H1 (cell line): ENCODE measurements at regions not wholly inside any gene's neighbourhood (a gene's known extent, or its start where the extent isn't known, plus 50 kb on each side); places are given as distances from the start of the nearest gene placed in this dataset.

Experiments
- CTCF ChIA-PET: fragments of 300-600 bp; sonication (Branson Sonifier 250); formaldehyde crosslinking; loops from one replicate; lab custom pipeline; 2021; ENCODE audit not compliant: partially characterized antibody; lab: Charles Lee
- POLR2A ChIA-PET: fragments of 300-600 bp; sonication (Branson Sonifier 250); formaldehyde crosslinking; loops from one replicate; lab custom pipeline; 2021; ENCODE audit warnings: inconsistent platforms; ENCODE audit not compliant: partially characterized antibody; lab: Charles Lee
- DNase-seq, 2 experiments: peaks; one replicate each; pipeline versions ENCODE4 v3.0.0 to v3.0.0-alpha.2; 2010 to 2022; ENCODE audit warnings: low spot score in 2 of 2, low read depth in 1 of 2, mixed read lengths in 1 of 2
- FAIRE-seq: peaks from 2 replicates; lab custom pipeline; 2011; peaks lifted over from hg19 to GRCh38; lab: Jason Lieb, UNC
- H2AFZ ChIP-seq: 2 replicates; pipeline ENCODE4 v1.8.1; 2012; ENCODE audit warnings: low read length, inconsistent platforms
- H2AK5ac ChIP-seq: 2 replicates; pipeline ENCODE4 v1.6.1; 2013; ENCODE audit warnings: low read depth, low read length
- H2BK120ac ChIP-seq: replicated peaks from 2 replicates; pipeline ENCODE3; 2013; ENCODE audit warnings: low read depth, low read length, inconsistent platforms
- H2BK12ac ChIP-seq: 2 replicates; pipeline ENCODE4 v1.6.1; 2013; ENCODE audit warnings: low read depth, low read length
- H2BK15ac ChIP-seq: 2 replicates; pipeline ENCODE4 v1.6.1; 2013; ENCODE audit warnings: low read length
- H2BK20ac ChIP-seq: 2 replicates; pipeline ENCODE4 v1.6.1; 2013; ENCODE audit warnings: low read length
- H2BK5ac ChIP-seq: 2 replicates; pipeline ENCODE4 v1.6.1; 2013; ENCODE audit warnings: low read depth, low read length
- H3K14ac ChIP-seq: 2 replicates; pipeline ENCODE4 v1.6.1; 2013; ENCODE audit warnings: inconsistent platforms; ENCODE audit not compliant: insufficient read length
- H3K18ac ChIP-seq: 2 replicates; pipeline ENCODE4 v1.6.1; 2013; ENCODE audit warnings: low read length; ENCODE audit errors: extremely low read depth
- H3K23ac ChIP-seq: 2 replicates; pipeline ENCODE4 v1.6.1; 2013; ENCODE audit warnings: inconsistent platforms; ENCODE audit not compliant: insufficient read length
- H3K23me2 ChIP-seq: 2 replicates; pipeline ENCODE4 v1.6.1; 2013; ENCODE audit warnings: low read depth, low read length
- H3K27ac ChIP-seq: 2 replicates; pipeline ENCODE4 v1.6.1; 2011; ENCODE audit warnings: low read depth, low read length, inconsistent platforms
- H3K27me3 ChIP-seq, 4 experiments: replicated peaks in 1 of 4; 1 replicate in 1 of 4; 2 replicates in 3 of 4; pipeline versions ENCODE4 v1.6.1 to v1.8.1; 2011 to 2013; ENCODE audit warnings: low read length in 3 of 4, mild to moderate bottlenecking in 3 of 4, inconsistent platforms in 2 of 4, mixed read lengths in 2 of 4, moderate library complexity in 1 of 4; ENCODE audit not compliant: control insufficient read depth in 3 of 4, insufficient read depth in 3 of 4; ENCODE audit errors: extremely low read depth in 1 of 4
- H3K36me3 ChIP-seq, 4 experiments: 2 replicates each; pipeline versions ENCODE4 v1.6.1 to v1.8.1; 2011 to 2013; ENCODE audit warnings: mild to moderate bottlenecking in 4 of 4, low read length in 3 of 4, moderate library complexity in 2 of 4, control low read depth in 1 of 4, inconsistent platforms in 1 of 4; ENCODE audit not compliant: insufficient read depth in 4 of 4, control insufficient read depth in 2 of 4
- H3K4ac ChIP-seq: replicated peaks from 2 replicates; pipeline ENCODE3; 2013; ENCODE audit warnings: low read length, low read depth, mixed read lengths, inconsistent platforms; ENCODE audit not compliant: insufficient read length
- H3K4me1 ChIP-seq, 4 experiments: replicated peaks in 1 of 4; 1 replicate in 1 of 4; 2 replicates in 3 of 4; pipeline versions ENCODE4 v1.6.1 to v1.8.1; 2011 to 2013; ENCODE audit warnings: low read length in 3 of 4, inconsistent platforms in 2 of 4, mixed read lengths in 1 of 4; ENCODE audit not compliant: insufficient read depth in 4 of 4, control insufficient read depth in 3 of 4
- H3K4me2 ChIP-seq, 2 experiments: 2 replicates each; pipeline versions ENCODE4 v1.6.1 to v1.8.1; 2011 to 2013; ENCODE audit warnings: low read depth in 2 of 2, low read length in 2 of 2, control low read depth in 1 of 2, inconsistent platforms in 1 of 2, mild to moderate bottlenecking in 1 of 2; ENCODE audit not compliant: insufficient read depth in 1 of 2
- H3K4me3 ChIP-seq, 4 experiments: fragments of 200-600, 300-600 bp in 1 of 4; sonication (generic), shearing (Covaris generic), sonication (Bioruptor Twin) in 1 of 4; 2 replicates each; pipeline versions ENCODE4 v1.5.1 to v1.8.1; 2011 to 2016; ENCODE audit warnings: low read length in 4 of 4, low read depth in 3 of 4, control low read depth in 2 of 4, inconsistent platforms in 2 of 4, mild to moderate bottlenecking in 2 of 4, mixed read lengths in 1 of 4, moderate library complexity in 1 of 4; ENCODE audit not compliant: insufficient read depth in 2 of 4; ENCODE audit errors: extremely low read depth in 1 of 4
- H3K56ac ChIP-seq: replicated peaks from 2 replicates; pipeline ENCODE3; 2013; ENCODE audit warnings: low read depth, mild to moderate bottlenecking, mixed read lengths, low read length, inconsistent platforms; ENCODE audit not compliant: insufficient read length
- H3K79me1 ChIP-seq: 2 replicates; pipeline ENCODE4 v1.6.1; 2013; ENCODE audit warnings: low read depth, low read length, control low read depth
- H3K79me2 ChIP-seq, 2 experiments: 2 replicates each; pipeline versions ENCODE4 v1.6.1 to v1.8.1; 2012 to 2013; ENCODE audit warnings: low read length in 2 of 2, mild to moderate bottlenecking in 2 of 2, inconsistent platforms in 1 of 2; ENCODE audit not compliant: insufficient read depth in 2 of 2, control insufficient read depth in 1 of 2
- H3K9ac ChIP-seq, 4 experiments: replicated peaks in 1 of 4; 1 replicate in 1 of 4; 2 replicates in 3 of 4; pipeline versions ENCODE4 v1.6.1 to v1.8.1; 2011 to 2013; ENCODE audit warnings: low read depth in 3 of 4, low read length in 3 of 4, control low read depth in 2 of 4, mild to moderate bottlenecking in 2 of 4, moderate library complexity in 2 of 4, inconsistent platforms in 1 of 4; ENCODE audit errors: extremely low read depth in 1 of 4
- H3K9me3 ChIP-seq, 2 experiments: 2 replicates each; pipeline versions ENCODE4 v1.6.1 to v1.8.1; 2012 to 2013; ENCODE audit warnings: mild to moderate bottlenecking in 2 of 2, moderate library complexity in 2 of 2, control low read depth in 1 of 2, inconsistent platforms in 1 of 2, low read depth in 1 of 2, low read length in 1 of 2, mixed read lengths in 1 of 2; ENCODE audit not compliant: insufficient read depth in 2 of 2
- H4K20me1 ChIP-seq, 2 experiments: replicated peaks in 1 of 2; 2 replicates each; pipeline versions ENCODE3 to v1.8.1; 2011 to 2013; ENCODE audit warnings: inconsistent platforms in 2 of 2, low read length in 2 of 2, mild to moderate bottlenecking in 1 of 2; ENCODE audit not compliant: insufficient read depth in 2 of 2, control insufficient read depth in 1 of 2
- H4K5ac ChIP-seq: 2 replicates; pipeline ENCODE4 v1.6.1; 2013; ENCODE audit warnings: low read length, low read depth, mixed read lengths, inconsistent platforms; ENCODE audit not compliant: insufficient read length
- H4K8ac ChIP-seq: 2 replicates; pipeline ENCODE4 v1.8.0; 2013; ENCODE audit warnings: mild to moderate bottlenecking, moderate library complexity, low read length, inconsistent platforms; ENCODE audit not compliant: insufficient read depth; ENCODE audit errors: extremely low read depth
- H4K91ac ChIP-seq: replicated peaks from 2 replicates; pipeline ENCODE3; 2013; ENCODE audit warnings: low read length, mixed read lengths, inconsistent platforms; ENCODE audit not compliant: insufficient read length
- CEBPB ChIP-seq: IDR thresholded peaks from 2 replicates; pipeline ENCODE4 v1.6.1; 2012; ENCODE audit warnings: low read depth, low read length
- POLR2A ChIP-seq, 2 experiments: IDR thresholded peaks; 1 replicate in 1 of 2; 2 replicates in 1 of 2; pipeline ENCODE4 v1.6.1; 2011; ENCODE audit warnings: low read depth in 2 of 2, low read length in 2 of 2, mild to moderate bottlenecking in 2 of 2; ENCODE audit errors: control extremely low read depth in 1 of 2
- POLR2AphosphoS5 ChIP-seq: IDR thresholded peaks from 2 replicates; pipeline ENCODE4 v1.6.1; 2011; ENCODE audit warnings: low read depth, low read length
- SIN3A ChIP-seq, 2 experiments: IDR thresholded peaks in 1 of 2; conservative IDR thresholded peaks in 1 of 2; 2 replicates each; pipeline ENCODE4 v1.6.1; 2011 to 2012; ENCODE audit warnings: low read length in 2 of 2, improper control_type of control experiment in 1 of 2, low read depth in 1 of 2, mild to moderate bottlenecking in 1 of 2
- SIX5 ChIP-seq: IDR thresholded peaks from 2 replicates; pipeline ENCODE4 v1.6.1; 2011; ENCODE audit warnings: mild to moderate bottlenecking, low read depth, low read length
- SP1 ChIP-seq: IDR thresholded peaks from 2 replicates; pipeline ENCODE4 v1.6.1; 2011; ENCODE audit warnings: low read depth, low read length
- WGBS, 2 experiments: shearing (Covaris generic) in 1 of 2; methylation state at CpG; one replicate each; pipeline versions ENCODE4 v1.1.6 to v1.1.7; 2013 to 2015; ENCODE audit warnings: low lambda C conversion rate in 2 of 2, mixed read lengths in 2 of 2, inconsistent platforms in 1 of 2, low coverage in 1 of 2, missing lambda C conversion rate in 1 of 2; ENCODE audit not compliant: insufficient replicate concordance in 2 of 2, insufficient coverage in 1 of 2, insufficient read length in 1 of 2; ENCODE audit errors: extremely low coverage in 1 of 2, missing lambda C conversion rate in 1 of 2; 5-methylcytosine and 5-hydroxymethylcytosine counted together
- TF ChIP-seq, protein P1 (sequence below): IDR thresholded peaks from 2 replicates; pipeline ENCODE4 v1.6.1; 2011; ENCODE audit warnings: low read length, improper control_type of control experiment

DNA sequence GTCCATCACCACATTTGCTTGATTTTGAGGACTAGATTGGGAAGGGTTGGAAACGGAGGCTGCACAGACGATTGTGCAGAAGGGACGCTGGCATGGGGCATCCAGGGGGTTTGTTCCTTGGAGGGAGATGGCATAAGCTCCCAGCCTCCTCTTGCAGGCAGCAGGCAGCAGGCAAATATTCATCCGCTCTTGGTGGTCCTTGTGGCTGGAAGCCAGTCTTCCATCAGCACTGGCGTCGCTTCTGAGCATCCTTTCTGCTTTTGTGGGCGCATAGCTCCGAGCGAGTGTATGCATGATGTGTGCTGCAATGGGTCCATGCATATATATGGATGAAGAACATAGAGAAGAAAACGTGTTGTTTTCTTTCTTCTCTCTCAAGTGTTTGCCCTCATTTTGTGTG lies 166.1 kb upstream of the NTM start:
- FAIRE-seq = no peak
- H2AFZ ChIP-seq = 0 out of 2 replicates have a peak overlapping the region, but pooled peaks have one; percentile 72
- 95% methylated on average over 10 of the region's 10 CpGs; no CpG with 5 or more reads in 1 of the 2 experiments for WGBS, 2 experiments
- no peak overlapping the region for H3K4me3 ChIP-seq
- no peak overlapping the region for H3K9ac ChIP-seq
- no peaks in the 10 kb centered on the region for H3K23me2 ChIP-seq
- no peaks in the 10 kb centered on the region; a peak in 1 of 7 replicates for H3K27me3 ChIP-seq
- no peak overlapping the region for H3K4me2 ChIP-seq
- no peak overlapping the region for H3K23ac ChIP-seq
- no peaks in the 10 kb centered on the region for H3K9me3 ChIP-seq
- H4K91ac ChIP-seq = no peak overlapping the region
- no peak overlapping the region for H2BK120ac ChIP-seq
- H2BK12ac ChIP-seq = peak overlapping the region; percentile 71; the same call in 1 of the 2 replicates
- DNase-seq = no peak
- no peak overlapping the region for H4K5ac ChIP-seq
- TF ChIP-seq CEBPB = no peak
- no peak for TF ChIP-seq SIN3A (conservative IDR thresholded peaks at IDR 0.05 in 1 of 2, IDR thresholded peaks at IDR 0.05 in 1 of 2; ENCODE audit: low read depth in 1 of 2, low read length in 2 of 2)
- no peak for TF ChIP-seq SP1
- no peak for TF ChIP-seq POLR2AphosphoS5
- no peak for TF ChIP-seq POLR2A (IDR thresholded peaks at IDR 0.05; ENCODE audit: control extremely low read depth in 1 of 2, low read depth in 2 of 2, low read length in 2 of 2)
- TF ChIP-seq SIX5 = no peak
- TF ChIP-seq, protein P1, sequence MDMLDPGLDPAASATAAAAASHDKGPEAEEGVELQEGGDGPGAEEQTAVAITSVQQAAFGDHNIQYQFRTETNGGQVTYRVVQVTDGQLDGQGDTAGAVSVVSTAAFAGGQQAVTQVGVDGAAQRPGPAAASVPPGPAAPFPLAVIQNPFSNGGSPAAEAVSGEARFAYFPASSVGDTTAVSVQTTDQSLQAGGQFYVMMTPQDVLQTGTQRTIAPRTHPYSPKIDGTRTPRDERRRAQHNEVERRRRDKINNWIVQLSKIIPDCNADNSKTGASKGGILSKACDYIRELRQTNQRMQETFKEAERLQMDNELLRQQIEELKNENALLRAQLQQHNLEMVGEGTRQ = no peak
- TF ChIP-seq, all 59 proteins: peak for 0
- Histone ChIP-seq H2BK5ac (no peak overlapping the region; the same call in 1 of the 2 replicates), H3K79me2 (no peaks in the 10 kb centered on the region), H2AK5ac (no peak overlapping the region), H4K20me1 (no peaks in the 10 kb centered on the region), H4K8ac (no peak overlapping the region; the same call in 1 of the 2 replicates), H3K14ac (no peak overlapping the region), H3K36me3 (no peaks in the 10 kb centered on the region), H3K18ac (no peak overlapping the region), H2BK15ac (no peak overlapping the region), H3K27ac (no peak overlapping the region), H3K79me1 (no peaks in the 10 kb centered on the region), H2BK20ac (no peak overlapping the region), H3K4me1 (no peaks in the 10 kb centered on the region), H3K4ac (no peak overlapping the region), H3K56ac (no peak overlapping the region)
- ChIA-PET POLR2A (no interaction called here), CTCF (interaction anchor here (1.0 to 1.1 kb wide), 2 partner anchors 11 to 21 kb away, joined by 3 read pairs; no protein-coding TSS in a partner anchor)
